Tibial artery (tissue), 4 donors: ENCODE measurements at regions not wholly inside any gene's neighbourhood (a gene's known extent, or its start where the extent isn't known, plus 50 kb on each side); places are given as distances from the start of the nearest gene placed in this dataset.

Source experiments
- DNase-seq, 2 donors: peaks; one replicate each; pipeline ENCODE4 v3.0.0-alpha.2; 2019
- H3K27ac ChIP-seq, 2 donors: fragments of 200-600 bp; sonication (generic) in 1 of 2; 1 replicate in 1 of 2; 2 replicates in 1 of 2; pipeline ENCODE4 v1.5.1; 2018 to 2019; ENCODE audit warnings: mild to moderate bottlenecking in 1 of 2
- H3K27me3 ChIP-seq, 2 donors: fragments of 200-600 bp; sonication (generic) in 1 of 2; one replicate each; pipeline versions ENCODE4 v1.5.1 to v1.6.0; 2016 to 2019
- H3K36me3 ChIP-seq, 3 donors: fragments of 200-600 bp; sonication (generic) in 2 of 3; one replicate each; pipeline ENCODE4 v1.5.1; 2016 to 2019; ENCODE audit warnings: mild to moderate bottlenecking in 2 of 3
- H3K4me1 ChIP-seq, 4 donors: fragments of 200-600 bp; sonication (generic) in 2 of 4; 1 replicate in 3 of 4; 2 replicates in 1 of 4; pipeline ENCODE4 v1.5.1; 2016 to 2019
- H3K4me3 ChIP-seq, 2 donors: fragments of 200-600 bp; sonication (generic) in 1 of 2; 1 replicate in 1 of 2; 2 replicates in 1 of 2; pipeline ENCODE4 v1.5.1; 2018 to 2019; ENCODE audit warnings: mild to moderate bottlenecking in 2 of 2
- H3K9me3 ChIP-seq, 3 donors: fragments of 200-600 bp; sonication (generic) in 1 of 3; one replicate each; pipeline ENCODE4 v1.5.1; 2016 to 2019
- intact Hi-C: fragments of 100-400 bp; cut with DNase I; formaldehyde crosslinking; loops from one replicate; pipeline ENCODE4 v1.15.0; 2023; ENCODE audit warnings: low total_unique reads
- TF ChIP-seq, protein P1 (sequence below), 2 experiments: fragments of 200-600 bp in 1 of 2; fragments of 450-650 bp in 1 of 2; IDR thresholded peaks; one replicate each; pipeline ENCODE4 v1.5.1; 2017 to 2019; ENCODE audit warnings: antibody characterized with exemption in 2 of 2, mild to moderate bottlenecking in 1 of 2, moderate library complexity in 1 of 2

DNA sequence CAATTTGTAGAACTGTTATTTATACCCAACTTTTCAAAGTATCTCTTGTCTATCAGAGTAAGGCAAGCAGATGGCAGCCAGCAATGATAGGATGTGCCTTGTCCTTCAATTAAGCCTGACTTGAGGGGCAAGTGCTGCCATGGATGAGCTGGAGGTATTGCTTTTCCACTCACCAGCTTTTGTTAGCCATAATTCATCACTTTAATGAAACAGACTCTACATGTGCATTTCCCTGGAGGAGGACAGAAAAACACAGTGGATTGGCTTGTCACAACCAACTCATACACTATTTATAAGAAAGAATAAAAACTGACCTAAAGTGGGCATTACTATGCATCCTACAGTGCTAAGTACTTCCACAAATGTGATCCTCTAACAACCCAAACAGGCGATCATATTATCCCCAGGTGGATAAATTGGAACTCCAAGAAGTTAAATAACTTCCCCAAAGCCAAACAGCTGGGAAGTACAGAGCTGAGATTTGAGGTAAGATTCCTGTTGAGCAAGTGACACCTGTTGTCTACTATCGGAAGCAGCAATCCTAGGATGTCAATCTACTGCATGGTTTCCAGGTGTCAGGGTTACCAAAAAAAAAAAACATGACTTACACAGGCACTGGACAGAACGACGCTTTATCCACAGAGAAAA, 73.9 kb upstream of the NRSN1 start:
- DNase-seq: no peak
- Histone ChIP-seq H3K27ac (no peak overlapping the region), H3K9me3 (no peaks in the 10 kb centered on the region), H3K4me3 (no peak overlapping the region), H3K27me3 (no peaks in the 10 kb centered on the region), H3K36me3 (no peaks in the 10 kb centered on the region), H3K4me1 (no peaks in the 10 kb centered on the region)
- TF ChIP-seq, protein P1, sequence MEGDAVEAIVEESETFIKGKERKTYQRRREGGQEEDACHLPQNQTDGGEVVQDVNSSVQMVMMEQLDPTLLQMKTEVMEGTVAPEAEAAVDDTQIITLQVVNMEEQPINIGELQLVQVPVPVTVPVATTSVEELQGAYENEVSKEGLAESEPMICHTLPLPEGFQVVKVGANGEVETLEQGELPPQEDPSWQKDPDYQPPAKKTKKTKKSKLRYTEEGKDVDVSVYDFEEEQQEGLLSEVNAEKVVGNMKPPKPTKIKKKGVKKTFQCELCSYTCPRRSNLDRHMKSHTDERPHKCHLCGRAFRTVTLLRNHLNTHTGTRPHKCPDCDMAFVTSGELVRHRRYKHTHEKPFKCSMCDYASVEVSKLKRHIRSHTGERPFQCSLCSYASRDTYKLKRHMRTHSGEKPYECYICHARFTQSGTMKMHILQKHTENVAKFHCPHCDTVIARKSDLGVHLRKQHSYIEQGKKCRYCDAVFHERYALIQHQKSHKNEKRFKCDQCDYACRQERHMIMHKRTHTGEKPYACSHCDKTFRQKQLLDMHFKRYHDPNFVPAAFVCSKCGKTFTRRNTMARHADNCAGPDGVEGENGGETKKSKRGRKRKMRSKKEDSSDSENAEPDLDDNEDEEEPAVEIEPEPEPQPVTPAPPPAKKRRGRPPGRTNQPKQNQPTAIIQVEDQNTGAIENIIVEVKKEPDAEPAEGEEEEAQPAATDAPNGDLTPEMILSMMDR (IDR thresholded peaks at IDR 0.05): no peak
- intact Hi-C loops: no loop called here

DNA sequence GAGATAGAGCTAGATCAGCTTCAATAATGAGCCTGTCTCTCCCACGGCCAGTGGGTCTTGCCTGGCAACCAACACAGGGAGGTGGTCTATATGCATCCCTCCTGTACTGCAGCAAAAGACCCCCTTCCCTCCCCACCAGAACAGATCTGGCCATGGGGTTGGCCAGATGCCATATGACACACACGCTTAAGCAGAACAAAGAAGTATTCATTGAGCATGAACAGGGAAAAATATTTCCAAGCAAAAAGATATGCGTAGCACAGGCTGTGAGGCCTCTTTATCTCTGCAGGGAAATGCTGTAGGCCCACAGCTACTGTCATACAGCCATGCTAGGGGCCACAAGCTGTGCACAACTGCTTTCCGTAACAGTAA, 73.4 kb upstream of the NRSN1 start:
- Histone ChIP-seq H3K36me3 (no peaks in the 10 kb centered on the region), H3K27me3 (no peaks in the 10 kb centered on the region), H3K27ac (no peak overlapping the region), H3K4me3 (no peak overlapping the region), H3K9me3 (no peaks in the 10 kb centered on the region), H3K4me1 (no peaks in the 10 kb centered on the region)
- no peak for DNase-seq
- TF ChIP-seq, protein P1 (IDR thresholded peaks at IDR 0.05): no peak
- intact Hi-C loops: no loop called here

DNA sequence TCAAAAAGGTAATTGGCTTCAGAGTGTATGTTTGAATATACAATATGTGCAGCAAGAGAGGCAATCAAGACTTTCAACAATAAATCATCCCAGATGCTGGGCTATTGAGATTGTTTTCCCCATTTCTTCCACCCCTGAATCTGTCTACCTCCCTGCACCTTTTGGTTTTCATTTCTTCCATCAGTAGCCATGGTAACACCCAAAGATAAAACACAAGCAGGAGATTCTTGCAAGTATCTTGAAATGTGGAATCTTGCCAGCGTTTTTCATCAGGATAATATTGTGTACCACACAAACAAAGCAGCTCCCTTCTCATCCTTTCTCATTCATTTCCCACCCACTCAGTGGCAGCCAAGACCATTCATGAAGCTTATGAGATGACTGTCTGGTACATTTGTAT, 73.0 kb upstream of the NRSN1 start:
- H3K4me1 ChIP-seq: no peaks in the 10 kb centered on the region
- DNase-seq: no peak
- intact Hi-C loops: no loop called here
- TF ChIP-seq, protein P1 (IDR thresholded peaks at IDR 0.05): no peak
- H3K36me3 ChIP-seq: no peaks in the 10 kb centered on the region
- no peak overlapping the region for H3K27ac ChIP-seq
- no peaks in the 10 kb centered on the region for H3K9me3 ChIP-seq
- no peaks in the 10 kb centered on the region for H3K27me3 ChIP-seq
- H3K4me3 ChIP-seq: no peak overlapping the region

DNA sequence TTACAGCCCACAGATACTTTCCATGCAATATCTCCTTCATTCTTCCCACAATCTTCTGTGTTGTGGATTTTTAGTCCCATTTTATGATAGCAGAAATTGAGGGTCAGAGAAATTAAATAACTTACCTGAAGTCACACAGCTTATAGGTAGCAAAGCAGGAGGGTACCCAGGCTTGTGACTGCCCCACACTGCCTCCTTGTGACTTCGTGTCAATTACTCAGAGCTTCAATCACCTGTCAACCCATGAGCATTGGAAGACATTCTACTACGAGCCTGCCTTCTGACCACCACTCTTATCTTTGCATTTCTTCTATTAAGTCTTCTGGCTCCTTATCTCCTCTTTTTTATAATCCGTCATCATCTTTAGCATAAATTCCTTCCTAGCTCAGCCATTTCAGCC, 71.6 kb upstream of the NRSN1 start:
- TF ChIP-seq, protein P1 (IDR thresholded peaks at IDR 0.05): no peak
- no peaks in the 10 kb centered on the region for H3K9me3 ChIP-seq
- H3K4me1 ChIP-seq: no peaks in the 10 kb centered on the region
- intact Hi-C loops: no loop called here
- no peaks in the 10 kb centered on the region for H3K36me3 ChIP-seq
- no peak for DNase-seq
- no peak overlapping the region for H3K27ac ChIP-seq
- no peaks in the 10 kb centered on the region for H3K27me3 ChIP-seq
- no peak overlapping the region for H3K4me3 ChIP-seq

DNA sequence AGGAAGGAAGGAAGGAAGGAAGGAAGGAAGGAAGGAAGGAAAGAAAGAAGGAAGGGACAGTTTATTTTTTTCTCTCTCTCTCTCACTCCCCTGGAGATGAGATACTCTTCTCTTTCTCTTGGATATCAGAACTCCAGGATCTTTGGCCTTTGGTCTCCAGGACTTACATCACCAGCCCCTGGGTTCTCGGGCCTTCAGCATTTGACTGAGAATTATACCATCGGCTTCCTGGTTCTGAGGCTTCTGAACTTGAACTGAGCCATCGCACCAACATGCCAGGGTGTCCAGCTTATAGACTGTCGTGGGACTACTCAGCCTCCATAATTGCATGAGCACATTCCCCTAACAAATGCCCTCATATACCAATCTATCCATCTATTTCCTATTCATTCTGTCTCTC, 69.4 kb upstream of the NRSN1 start:
- intact Hi-C loops: no loop called here
- Histone ChIP-seq H3K4me3 (no peak overlapping the region), H3K36me3 (no peaks in the 10 kb centered on the region), H3K9me3 (no peaks in the 10 kb centered on the region), H3K27ac (no peak overlapping the region), H3K27me3 (no peaks in the 10 kb centered on the region), H3K4me1 (no peaks in the 10 kb centered on the region)
- TF ChIP-seq, protein P1 (IDR thresholded peaks at IDR 0.05): no peak
- DNase-seq: no peak

DNA sequence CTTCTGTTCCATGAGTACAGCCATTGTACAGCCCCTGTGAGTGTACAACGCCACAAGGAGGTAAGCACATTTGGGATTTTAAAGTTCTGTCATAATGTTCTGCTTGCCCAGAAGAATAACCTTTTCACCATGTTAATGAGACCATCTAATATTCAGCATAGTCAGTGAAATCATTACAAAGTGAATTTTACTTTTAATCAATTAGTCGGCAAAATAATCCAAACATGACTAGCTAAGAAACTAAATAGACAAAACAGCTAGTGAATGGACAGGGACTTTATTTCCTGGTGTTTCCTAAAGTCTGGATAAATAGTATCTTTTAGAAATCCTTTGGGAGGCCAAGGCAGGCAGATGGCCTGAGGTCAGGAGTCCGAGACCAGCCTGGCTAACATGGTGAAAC, 69.0 kb upstream of the NRSN1 start:
- intact Hi-C loops: no loop called here
- Histone ChIP-seq H3K9me3 (no peaks in the 10 kb centered on the region), H3K4me3 (no peak overlapping the region), H3K36me3 (no peaks in the 10 kb centered on the region), H3K27me3 (no peaks in the 10 kb centered on the region), H3K27ac (no peak overlapping the region), H3K4me1 (no peaks in the 10 kb centered on the region)
- DNase-seq: no peak
- TF ChIP-seq, protein P1 (IDR thresholded peaks at IDR 0.05): no peak
